ENCODE measurements at regions not wholly inside any gene's neighbourhood (a gene's known extent, or its start where the extent isn't known, plus 50 kb on each side); places are given as distances from the start of the nearest gene placed in this dataset.

- Histone ChIP-seq H3K4me3 (no peak overlapping the region), H3K4me1 (no peaks in the 10 kb centered on the region), H3K27ac (no peak overlapping the region), H3K27me3 (no peaks in the 10 kb centered on the region), H3K36me3 (no peaks in the 10 kb centered on the region), H3K9me3 (no peaks in the 10 kb centered on the region)
- intact Hi-C loops (cut with DNase I; ENCODE audit: low total_unique reads) = loop anchor here (10.0 kb wide), 1 partner anchor 826 kb away; no protein-coding TSS in a partner anchor
- TF ChIP-seq CTCF (IDR thresholded peaks at IDR 0.05) = no peak
- TF ChIP-seq POLR2AphosphoS5 (IDR thresholded peaks at IDR 0.05) = no peak
- no peak for TF ChIP-seq POLR2A (IDR thresholded peaks at IDR 0.05)
- no peak for DNase-seq (ENCODE audit: low spot score in 2 of 2)
Measured at GRCh38 chr1:239601108-239601507, 214.7 kb downstream of the CHRM3 start.

- H3K4me3 ChIP-seq = no peak overlapping the region
- no peak for TF ChIP-seq CTCF (IDR thresholded peaks at IDR 0.05)
- no peak for TF ChIP-seq POLR2A (IDR thresholded peaks at IDR 0.05)
- no peak for TF ChIP-seq POLR2AphosphoS5 (IDR thresholded peaks at IDR 0.05)
- H3K4me1 ChIP-seq = no peaks in the 10 kb centered on the region
- DNase-seq (ENCODE audit: low spot score in 2 of 2) = no peak
- no peaks in the 10 kb centered on the region for H3K27me3 ChIP-seq
- no peaks in the 10 kb centered on the region for H3K36me3 ChIP-seq
- intact Hi-C loops (cut with DNase I; ENCODE audit: low total_unique reads) = loop anchor here (10.0 kb wide), 1 partner anchor 829 kb away; no protein-coding TSS in a partner anchor
- H3K27ac ChIP-seq = no peak overlapping the region
- no peaks in the 10 kb centered on the region for H3K9me3 ChIP-seq
Measured at GRCh38 chr1:239603530-239603929, 217.2 kb downstream of the CHRM3 start.

GRCh38 chr1:239606850-239607400 lies 220.6 kb downstream of the CHRM3 start:
- Histone ChIP-seq H3K9me3 (no peaks in the 10 kb centered on the region), H3K27me3 (no peaks in the 10 kb centered on the region), H3K4me3 (no peak overlapping the region), H3K36me3 (no peaks in the 10 kb centered on the region), H3K27ac (no peak overlapping the region), H3K4me1 (no peaks in the 10 kb centered on the region)
- intact Hi-C loops (cut with DNase I; ENCODE audit: low total_unique reads) = loop anchor here (10.0 kb wide), 1 partner anchor 832 kb away; no protein-coding TSS in a partner anchor
- no peak for TF ChIP-seq CTCF (IDR thresholded peaks at IDR 0.05)
- TF ChIP-seq POLR2AphosphoS5 (IDR thresholded peaks at IDR 0.05) = no peak
- no peak for TF ChIP-seq POLR2A (IDR thresholded peaks at IDR 0.05)
- DNase-seq (ENCODE audit: low spot score in 2 of 2) = no peak

GRCh38 chr1:239608469-239608868 lies 222.1 kb downstream of the CHRM3 start:
- Histone ChIP-seq H3K9me3 (no peaks in the 10 kb centered on the region), H3K27me3 (no peaks in the 10 kb centered on the region), H3K27ac (no peak overlapping the region), H3K4me1 (no peaks in the 10 kb centered on the region), H3K4me3 (no peak overlapping the region), H3K36me3 (no peaks in the 10 kb centered on the region)
- no peak for DNase-seq (ENCODE audit: low spot score in 2 of 2)
- TF ChIP-seq CTCF (IDR thresholded peaks at IDR 0.05) (no peak), POLR2A (IDR thresholded peaks at IDR 0.05) (no peak)
- intact Hi-C loops (cut with DNase I; ENCODE audit: low total_unique reads) = loop anchor here (2.0 to 10.0 kb wide), 2 partner anchors 58 to 834 kb away; no protein-coding TSS in a partner anchor

- intact Hi-C loops (cut with DNase I; ENCODE audit: low total_unique reads) = no loop called here
- Histone ChIP-seq H3K36me3 (no peaks in the 10 kb centered on the region), H3K27ac (no peak overlapping the region), H3K4me3 (no peak overlapping the region), H3K4me1 (no peaks in the 10 kb centered on the region), H3K27me3 (no peaks in the 10 kb centered on the region), H3K9me3 (no peaks in the 10 kb centered on the region)
- no peak for TF ChIP-seq POLR2AphosphoS5 (IDR thresholded peaks at IDR 0.05)
- no peak for TF ChIP-seq POLR2A (IDR thresholded peaks at IDR 0.05)
- no peak for TF ChIP-seq CTCF (IDR thresholded peaks at IDR 0.05)
- no peak for DNase-seq (ENCODE audit: low spot score in 2 of 2)
Measured at GRCh38 chr1:239612379-239612778, 226.0 kb downstream of the CHRM3 start.

All from breast epithelium (tissue), 4 donors.